Amniotic stem cell (primary cell): ENCODE measurements at regions not wholly inside any gene's neighbourhood (a gene's known extent, or its start where the extent isn't known, plus 50 kb on each side); places are given as distances from the start of the nearest gene placed in this dataset.

ENCODE experiments used
- DNase-seq: peaks from one replicate; lab custom pipeline; 2025; lab: John Stamatoyannopoulos, UW

- DNase-seq: no peak
Observed at GRCh38 chr1:87563211-87563610, 234.5 kb downstream of the LMO4 start.

GRCh38 chr1:87565861-87566260 is 237.2 kb downstream of the LMO4 start:
- no peak for DNase-seq

- no peak for DNase-seq
Observed at GRCh38 chr1:87568005-87568404, 239.3 kb downstream of the LMO4 start.

- DNase-seq: no peak
Observed at GRCh38 chr1:87568911-87569310, 240.2 kb downstream of the LMO4 start.

- no peak for DNase-seq
Observed at GRCh38 chr1:87572008-87572407, 243.3 kb downstream of the LMO4 start.

GRCh38 chr1:87572891-87573290 is 244.2 kb downstream of the LMO4 start:
- no peak for DNase-seq

GRCh38 chr1:87575528-87575927 is 246.8 kb downstream of the LMO4 start:
- no peak for DNase-seq

- no peak for DNase-seq
Observed at GRCh38 chr1:87578464-87578863, 249.8 kb downstream of the LMO4 start.

GRCh38 chr1:87583459-87583858 is 254.8 kb downstream of the LMO4 start:
- DNase-seq: no peak

- DNase-seq: no peak
Observed at GRCh38 chr1:87584586-87584985, 255.9 kb downstream of the LMO4 start.

GRCh38 chr1:87586501-87586900 is 257.8 kb downstream of the LMO4 start:
- DNase-seq: no peak

GRCh38 chr1:87588495-87588894 is 259.8 kb downstream of the LMO4 start:
- no peak for DNase-seq

- no peak for DNase-seq
Observed at GRCh38 chr1:87591492-87591891, 262.8 kb downstream of the LMO4 start.

- no peak for DNase-seq
Observed at GRCh38 chr1:87592156-87592555, 263.5 kb downstream of the LMO4 start.

GRCh38 chr1:87594736-87595383 is 266.2 kb downstream of the LMO4 start:
- no peak for DNase-seq

GRCh38 chr1:87595384-87595781 is 266.7 kb downstream of the LMO4 start:
- no peak for DNase-seq

- no peak for DNase-seq
Observed at GRCh38 chr1:87598429-87598828, 269.7 kb downstream of the LMO4 start.

- DNase-seq: no peak
Observed at GRCh38 chr1:87599569-87599968, 270.9 kb downstream of the LMO4 start.

GRCh38 chr1:87600055-87600850 is 271.6 kb downstream of the LMO4 start:
- no peak for DNase-seq

GRCh38 chr1:87600854-87601253 is 272.2 kb downstream of the LMO4 start:
- DNase-seq: no peak

- DNase-seq: no peak
Observed at GRCh38 chr1:87603626-87604025, 274.9 kb downstream of the LMO4 start.

- no peak for DNase-seq
Observed at GRCh38 chr1:87612956-87613355, 284.3 kb downstream of the LMO4 start.

GRCh38 chr1:87615491-87615890 is 286.8 kb downstream of the LMO4 start:
- no peak for DNase-seq

- DNase-seq: no peak
Observed at GRCh38 chr1:87615901-87616300, 287.2 kb downstream of the LMO4 start.
